ENCODE measurements at regions not wholly inside any gene's neighbourhood (a gene's known extent, or its start where the extent isn't known, plus 50 kb on each side); places are given as distances from the start of the nearest gene placed in this dataset.
"Not testable (repeated sequence)": the region's sequence is repeated elsewhere in the genome, so short reads cannot be mapped to it uniquely, and the experiment has no call there.

GRCh38 chr4:167842487-167842886 lies 249.8 kb upstream of the ANXA10 start:
- no peak for DNase-seq

- DNase-seq, result no peak
Measured at GRCh38 chr4:167854881-167855280, 237.5 kb upstream of the ANXA10 start.

GRCh38 chr4:167858127-167858526 lies 234.2 kb upstream of the ANXA10 start:
- not testable (repeated sequence) for DNase-seq

- DNase-seq, result no peak
Measured at GRCh38 chr4:167867191-167867590, 225.1 kb upstream of the ANXA10 start.

- no peak for DNase-seq
Measured at GRCh38 chr4:167868163-167868562, 224.2 kb upstream of the ANXA10 start.

GRCh38 chr4:167873496-167873895 lies 218.8 kb upstream of the ANXA10 start:
- no peak for DNase-seq

- DNase-seq, result not testable (repeated sequence)
Measured at GRCh38 chr4:167876091-167876490, 216.2 kb upstream of the ANXA10 start.

- DNase-seq, result not testable (repeated sequence)
Measured at GRCh38 chr4:167877826-167878225, 214.5 kb upstream of the ANXA10 start.

- DNase-seq, result no peak
Measured at GRCh38 chr4:167883266-167883665, 209.1 kb upstream of the ANXA10 start.

GRCh38 chr4:167885071-167885470 lies 207.3 kb upstream of the ANXA10 start:
- no peak for DNase-seq

- no peak for DNase-seq
Measured at GRCh38 chr4:167885872-167886271, 206.5 kb upstream of the ANXA10 start.

GRCh38 chr4:167887726-167888125 lies 204.6 kb upstream of the ANXA10 start:
- DNase-seq, result no peak

GRCh38 chr4:167890226-167890625 lies 202.1 kb upstream of the ANXA10 start:
- no peak for DNase-seq

GRCh38 chr4:167893531-167893930 lies 198.8 kb upstream of the ANXA10 start:
- DNase-seq, result no peak

GRCh38 chr4:167896260-167896659 lies 196.1 kb upstream of the ANXA10 start:
- DNase-seq, result not testable (repeated sequence)

- DNase-seq, result no peak
Measured at GRCh38 chr4:167897116-167897515, 195.2 kb upstream of the ANXA10 start.

- DNase-seq, result no peak
Measured at GRCh38 chr4:167903291-167903721, 189.0 kb upstream of the ANXA10 start.

- DNase-seq, result no peak
Measured at GRCh38 chr4:167906851-167907250, 185.5 kb upstream of the ANXA10 start.

GRCh38 chr4:167908816-167909215 lies 183.5 kb upstream of the ANXA10 start:
- no peak for DNase-seq

- DNase-seq, result not testable (repeated sequence)
Measured at GRCh38 chr4:167912535-167912934, 179.8 kb upstream of the ANXA10 start.

- no peak for DNase-seq
Measured at GRCh38 chr4:167918077-167918476, 174.3 kb upstream of the ANXA10 start.

- no peak for DNase-seq
Measured at GRCh38 chr4:167930166-167930565, 162.2 kb upstream of the ANXA10 start.

- no peak for DNase-seq
Measured at GRCh38 chr4:167934216-167934615, 158.1 kb upstream of the ANXA10 start.

GRCh38 chr4:167939863-167940616 lies 152.3 kb upstream of the ANXA10 start:
- no peak for DNase-seq

- no peak for DNase-seq
Measured at GRCh38 chr4:167943872-167944505, 148.3 kb upstream of the ANXA10 start.

All from stimulated activated CD8-positive, alpha-beta memory T cell treated with anti-CD3 and anti-CD28 coated beads, Interleukin-4, amount 100 ng/mL, for 48 hours (primary cell).